HCT116 (cell line): ENCODE measurements at regions not wholly inside any gene's neighbourhood (a gene's known extent, or its start where the extent isn't known, plus 50 kb on each side); places are given as distances from the start of the nearest gene placed in this dataset.

Experiments used
- ATAC-seq: fragments of 200-7000 bp; cut with Tn5 transposase; 2 replicates; pipeline ENCODE4 v1.9.1; 2020; ENCODE audit warnings: mild to moderate bottlenecking, moderate library complexity
- BruUV-seq: library from RNA; stranded (reverse); fragments of 400-500 nt; replicated peaks from 2 replicates; lab custom pipeline; 2021; lab: Mats Ljungman, UMichigan
- CTCF ChIA-PET: fragments of 300-600 bp; sonication (Branson Sonifier 250); formaldehyde crosslinking; loops from one replicate; lab custom pipeline; 2021; ENCODE audit warnings: antibody characterized with exemption; lab: Charles Lee
- POLR2A ChIA-PET: fragments of 300-600, 350-600 bp; sonication (Branson Sonifier 250); formaldehyde crosslinking; loops from one replicate; lab custom pipeline; 2021; ENCODE audit warnings: antibody characterized with exemption; lab: Charles Lee
- RAD21 ChIA-PET, 2 experiments: fragments of 300-600 bp; sonication (Branson Sonifier 250); formaldehyde crosslinking; loops; one replicate each; lab custom pipeline; 2023; ENCODE audit warnings: low total read pairs in 2 of 2; ENCODE audit not compliant: uncharacterized antibody in 2 of 2, unreplicated experiment in 2 of 2, low non-redundant PET in 1 of 2; lab: Charles Lee
- DNase-seq: peaks from one replicate; pipeline ENCODE4 v3.0.0-alpha.2; 2010; ENCODE audit warnings: low read depth, low spot score
- H2AFZ ChIP-seq: fragments of 200-600 bp; shearing (Covaris generic), sonication (generic); 2 replicates; pipeline ENCODE4 v1.6.1; 2017; ENCODE audit warnings: low read depth, mixed run types, mixed read lengths, antibody characterized with exemption, low read length; ENCODE audit not compliant: poor library complexity, severe bottlenecking
- H3K27ac ChIP-seq: 2 replicates; pipeline ENCODE4 v1.5.1; 2012; ENCODE audit warnings: low read depth, low read length
- H3K27me3 ChIP-seq: fragments of 200-600 bp; sonication (generic); 2 replicates; pipeline ENCODE4 v1.6.1; 2016; ENCODE audit warnings: mixed run types, low read length, mixed read lengths; ENCODE audit not compliant: insufficient read depth
- H3K36me3 ChIP-seq, 2 experiments: fragments of 200-500 bp in 1 of 2; fragments of 200-600 bp in 1 of 2; sonication (Bioruptor generic) in 1 of 2; sonication (generic) in 1 of 2; 2 replicates each; pipeline versions ENCODE4 v1.5.1 to v1.6.1; 2014 to 2016; ENCODE audit warnings: low read length in 2 of 2, inconsistent platforms in 1 of 2, mixed read lengths in 1 of 2, mixed run types in 1 of 2; ENCODE audit not compliant: insufficient read depth in 2 of 2, control insufficient read depth in 1 of 2
- H3K4me1 ChIP-seq, 2 experiments: fragments of 200-600 bp in 1 of 2; sonication (generic) in 1 of 2; 2 replicates each; pipeline versions ENCODE4 v1.5.1 to v1.6.1; 2012 to 2017; ENCODE audit warnings: low read length in 2 of 2, inconsistent platforms in 1 of 2, mild to moderate bottlenecking in 1 of 2, mixed read lengths in 1 of 2, mixed run types in 1 of 2, moderate library complexity in 1 of 2; ENCODE audit not compliant: insufficient read depth in 2 of 2, control insufficient read depth in 1 of 2
- H3K4me2 ChIP-seq: fragments of 200-600 bp; sonication (generic); 2 replicates; pipeline ENCODE4 v1.6.1; 2017; ENCODE audit warnings: mixed run types, low read length, mixed read lengths
- H3K4me3 ChIP-seq, 2 experiments: fragments of 200-600 bp in 1 of 2; sonication (generic) in 1 of 2; replicated peaks in 1 of 2; 2 replicates each; pipeline ENCODE4 v1.5.1; 2011 to 2016; ENCODE audit warnings: low read length in 2 of 2, control low read depth in 1 of 2, low read depth in 1 of 2, mild to moderate bottlenecking in 1 of 2, mixed read lengths in 1 of 2, mixed run types in 1 of 2
- H3K79me2 ChIP-seq: fragments of 200-600 bp; sonication (generic); 2 replicates; pipeline ENCODE4 v1.6.1; 2017; ENCODE audit warnings: mild to moderate bottlenecking, mixed run types, low read length, moderate library complexity, mixed read lengths; ENCODE audit not compliant: insufficient read depth
- H3K9ac ChIP-seq: fragments of 200-600 bp; sonication (generic); 2 replicates; pipeline ENCODE4 v1.6.1; 2016; ENCODE audit warnings: low read length, mixed read lengths
- H3K9me2 ChIP-seq: fragments of 200-600 bp; sonication (generic), shearing (Covaris generic); 2 replicates; pipeline ENCODE4 v1.6.1; 2017; ENCODE audit warnings: mixed run types, mild to moderate bottlenecking, moderate library complexity; ENCODE audit not compliant: insufficient read depth
- H3K9me3 ChIP-seq, 2 experiments: fragments of 200-500 bp in 1 of 2; fragments of 200-600 bp in 1 of 2; sonication (Bioruptor generic) in 1 of 2; sonication (generic) in 1 of 2; 2 replicates each; pipeline ENCODE4 v1.6.1; 2014 to 2017; ENCODE audit warnings: low read length in 2 of 2, mixed read lengths in 2 of 2, inconsistent platforms in 1 of 2, low read depth in 1 of 2, mild to moderate bottlenecking in 1 of 2, mixed run types in 1 of 2, moderate library complexity in 1 of 2; ENCODE audit not compliant: control insufficient read depth in 1 of 2, insufficient read depth in 1 of 2
- H4K20me1 ChIP-seq: fragments of 200-600 bp; sonication (generic), shearing (Covaris generic); 2 replicates; pipeline ENCODE4 v1.6.1; 2017; ENCODE audit warnings: mixed run types, mild to moderate bottlenecking, moderate library complexity; ENCODE audit not compliant: insufficient read depth
- FOSL1 ChIP-seq: IDR thresholded peaks from 2 replicates; pipeline ENCODE4 v1.6.1; 2012; ENCODE audit warnings: low read depth
- POLR2A ChIP-seq: IDR thresholded peaks from 2 replicates; pipeline ENCODE4 v1.7.0; 2011; ENCODE audit warnings: borderline replicate concordance; ENCODE audit not compliant: insufficient read depth, insufficient read length; ENCODE audit errors: extremely low read depth
- POLR2AphosphoS5 ChIP-seq: IDR thresholded peaks from 2 replicates; pipeline ENCODE4 v1.6.1; 2011; ENCODE audit warnings: mild to moderate bottlenecking, low read depth, low read length, moderate library complexity
- SP1 ChIP-seq: IDR thresholded peaks from 2 replicates; pipeline ENCODE4 v1.6.1; 2012; ENCODE audit warnings: low read depth
- ZFX ChIP-seq: fragments of 450-650 bp; IDR thresholded peaks from 2 replicates; pipeline ENCODE4 v1.6.1; 2017
- ZNF274 ChIP-seq: fragments of 200-500 bp; sonication (Bioruptor generic); IDR thresholded peaks from 2 replicates; pipeline ENCODE4 v1.6.1; 2014; ENCODE audit warnings: mild to moderate bottlenecking, low read depth, low read length, inconsistent platforms
- intact Hi-C: fragments of 100-400 bp; cut with micrococcal nuclease; formaldehyde crosslinking; loops from 2 replicates; pipeline ENCODE4 v1.10.0; 2022
- TF ChIP-seq, protein P1 (sequence below): IDR thresholded peaks from 2 replicates; pipeline ENCODE4 v1.6.1; 2012
- TF ChIP-seq, protein P2 (sequence below): IDR thresholded peaks from 2 replicates; pipeline ENCODE4 v1.6.1; 2011; ENCODE audit warnings: mild to moderate bottlenecking, low read length, moderate library complexity; ENCODE audit not compliant: insufficient replicate concordance; ENCODE audit errors: extremely low read depth
- TF ChIP-seq, protein P3 (sequence below): IDR thresholded peaks from 2 replicates; pipeline ENCODE4 v1.6.1; 2012; ENCODE audit warnings: low read depth

DNA sequence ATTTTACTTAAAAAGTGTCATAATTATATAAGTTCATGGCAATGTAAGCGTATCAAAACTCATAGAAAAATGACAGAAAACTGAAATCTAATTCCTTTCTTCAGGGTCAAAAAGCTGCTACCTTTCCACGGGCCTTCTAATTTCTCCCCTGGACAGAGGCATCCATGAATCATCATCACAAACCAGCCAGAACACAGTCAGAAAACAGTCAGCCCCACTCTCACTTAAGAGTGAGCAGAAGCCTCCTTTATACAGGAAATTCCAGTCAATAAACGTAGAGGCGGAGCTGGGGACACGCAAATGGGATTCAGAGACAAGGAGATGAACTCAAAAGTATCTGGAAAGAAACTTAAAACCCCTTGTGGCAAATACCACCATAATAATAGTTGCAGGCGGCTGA is 54.2 kb upstream of the ABCC4 start:
- RAD21 ChIA-PET = no interaction called here
- ATAC-seq = no peak

DNA sequence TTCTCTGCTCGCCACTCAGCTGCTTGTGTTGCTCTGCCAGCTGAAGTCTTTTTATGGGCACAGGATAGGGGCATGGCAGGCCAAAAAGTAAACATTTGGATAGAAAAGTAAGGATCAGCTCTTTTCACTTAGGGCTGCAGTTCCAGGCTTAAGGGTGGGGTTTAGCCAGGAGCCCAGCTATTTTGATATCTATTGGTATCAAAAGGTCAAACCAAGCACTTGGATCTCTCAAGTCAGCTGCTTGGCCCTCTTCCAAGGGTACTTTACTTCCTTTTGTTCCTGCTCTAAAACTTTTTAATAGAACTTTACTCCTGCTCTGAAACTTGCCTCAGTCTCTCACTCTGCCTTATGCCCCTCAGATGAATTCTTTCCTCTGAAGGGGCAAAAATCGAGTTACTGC is 55.7 kb upstream of the ABCC4 start:
- ATAC-seq = no peak
- Histone ChIP-seq H3K79me2 (no peaks in the 10 kb centered on the region), H3K4me2 (no peak overlapping the region), H3K9me2 (no peaks in the 10 kb centered on the region), H3K4me3 (no peak overlapping the region), H3K4me1 (no peaks in the 10 kb centered on the region), H3K9ac (no peak overlapping the region), H2AFZ (no peak overlapping the region), H3K36me3 (no peaks in the 10 kb centered on the region), H3K27me3 (no peaks in the 10 kb centered on the region), H3K9me3 (no peaks in the 10 kb centered on the region), H4K20me1 (no peaks in the 10 kb centered on the region), H3K27ac (no peak overlapping the region)
- DNase-seq = no peak
- RAD21 ChIA-PET = no interaction called here
- CTCF ChIA-PET = no interaction called here
- BruUV-seq = no TSS peak
- TF ChIP-seq, protein P1, sequence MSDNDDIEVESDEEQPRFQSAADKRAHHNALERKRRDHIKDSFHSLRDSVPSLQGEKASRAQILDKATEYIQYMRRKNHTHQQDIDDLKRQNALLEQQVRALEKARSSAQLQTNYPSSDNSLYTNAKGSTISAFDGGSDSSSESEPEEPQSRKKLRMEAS = no peak
- TF ChIP-seq, protein P2, sequence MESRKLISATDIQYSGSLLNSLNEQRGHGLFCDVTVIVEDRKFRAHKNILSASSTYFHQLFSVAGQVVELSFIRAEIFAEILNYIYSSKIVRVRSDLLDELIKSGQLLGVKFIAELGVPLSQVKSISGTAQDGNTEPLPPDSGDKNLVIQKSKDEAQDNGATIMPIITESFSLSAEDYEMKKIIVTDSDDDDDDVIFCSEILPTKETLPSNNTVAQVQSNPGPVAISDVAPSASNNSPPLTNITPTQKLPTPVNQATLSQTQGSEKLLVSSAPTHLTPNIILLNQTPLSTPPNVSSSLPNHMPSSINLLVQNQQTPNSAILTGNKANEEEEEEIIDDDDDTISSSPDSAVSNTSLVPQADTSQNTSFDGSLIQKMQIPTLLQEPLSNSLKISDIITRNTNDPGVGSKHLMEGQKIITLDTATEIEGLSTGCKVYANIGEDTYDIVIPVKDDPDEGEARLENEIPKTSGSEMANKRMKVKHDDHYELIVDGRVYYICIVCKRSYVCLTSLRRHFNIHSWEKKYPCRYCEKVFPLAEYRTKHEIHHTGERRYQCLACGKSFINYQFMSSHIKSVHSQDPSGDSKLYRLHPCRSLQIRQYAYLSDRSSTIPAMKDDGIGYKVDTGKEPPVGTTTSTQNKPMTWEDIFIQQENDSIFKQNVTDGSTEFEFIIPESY = no peak
- TF ChIP-seq, protein P3, sequence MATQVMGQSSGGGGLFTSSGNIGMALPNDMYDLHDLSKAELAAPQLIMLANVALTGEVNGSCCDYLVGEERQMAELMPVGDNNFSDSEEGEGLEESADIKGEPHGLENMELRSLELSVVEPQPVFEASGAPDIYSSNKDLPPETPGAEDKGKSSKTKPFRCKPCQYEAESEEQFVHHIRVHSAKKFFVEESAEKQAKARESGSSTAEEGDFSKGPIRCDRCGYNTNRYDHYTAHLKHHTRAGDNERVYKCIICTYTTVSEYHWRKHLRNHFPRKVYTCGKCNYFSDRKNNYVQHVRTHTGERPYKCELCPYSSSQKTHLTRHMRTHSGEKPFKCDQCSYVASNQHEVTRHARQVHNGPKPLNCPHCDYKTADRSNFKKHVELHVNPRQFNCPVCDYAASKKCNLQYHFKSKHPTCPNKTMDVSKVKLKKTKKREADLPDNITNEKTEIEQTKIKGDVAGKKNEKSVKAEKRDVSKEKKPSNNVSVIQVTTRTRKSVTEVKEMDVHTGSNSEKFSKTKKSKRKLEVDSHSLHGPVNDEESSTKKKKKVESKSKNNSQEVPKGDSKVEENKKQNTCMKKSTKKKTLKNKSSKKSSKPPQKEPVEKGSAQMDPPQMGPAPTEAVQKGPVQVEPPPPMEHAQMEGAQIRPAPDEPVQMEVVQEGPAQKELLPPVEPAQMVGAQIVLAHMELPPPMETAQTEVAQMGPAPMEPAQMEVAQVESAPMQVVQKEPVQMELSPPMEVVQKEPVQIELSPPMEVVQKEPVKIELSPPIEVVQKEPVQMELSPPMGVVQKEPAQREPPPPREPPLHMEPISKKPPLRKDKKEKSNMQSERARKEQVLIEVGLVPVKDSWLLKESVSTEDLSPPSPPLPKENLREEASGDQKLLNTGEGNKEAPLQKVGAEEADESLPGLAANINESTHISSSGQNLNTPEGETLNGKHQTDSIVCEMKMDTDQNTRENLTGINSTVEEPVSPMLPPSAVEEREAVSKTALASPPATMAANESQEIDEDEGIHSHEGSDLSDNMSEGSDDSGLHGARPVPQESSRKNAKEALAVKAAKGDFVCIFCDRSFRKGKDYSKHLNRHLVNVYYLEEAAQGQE = no peak
- no peak for TF ChIP-seq ZFX
- no peak for TF ChIP-seq ZNF274
- intact Hi-C loops = no loop called here
- POLR2A ChIA-PET = no interaction called here

More for the DNA sequence above, 54.2 kb upstream of the ABCC4 start:
- Histone ChIP-seq H3K9me2 (no peaks in the 10 kb centered on the region), H3K4me2 (no peak overlapping the region), H2AFZ (no peak overlapping the region), H3K4me1 (no peaks in the 10 kb centered on the region), H3K9me3 (no peaks in the 10 kb centered on the region), H3K9ac (no peak overlapping the region), H3K27me3 (no peaks in the 10 kb centered on the region), H4K20me1 (no peaks in the 10 kb centered on the region), H3K79me2 (no peaks in the 10 kb centered on the region), H3K4me3 (no peak overlapping the region), H3K27ac (no peak overlapping the region), H3K36me3 (no peaks in the 10 kb centered on the region)
- intact Hi-C loops = no loop called here
- POLR2A ChIA-PET = no interaction called here
- TF ChIP-seq POLR2A (no peak), POLR2AphosphoS5 (no peak), FOSL1 (no peak), SP1 (no peak)
- TF ChIP-seq, protein P2 = no peak
- no TSS peak for BruUV-seq
- no peak for DNase-seq
- CTCF ChIA-PET = no interaction called here
